ENCODE measurements at regions not wholly inside any gene's neighbourhood (a gene's known extent, or its start where the extent isn't known, plus 50 kb on each side); places are given as distances from the start of the nearest gene placed in this dataset.

- TF ChIP-seq CTCF (conservative IDR thresholded peaks at IDR 0.05; ENCODE audit: low read depth, low read length) (no peak), EZH2 (IDR thresholded peaks at IDR 0.05; ENCODE audit: borderline replicate concordance, low read depth, low read length, poor library complexity, severe bottlenecking) (no peak)
These were observed 320.1 kb upstream of the FMN2 start for GRCh38 chr1:239771550-239771949.
